GM12891 (cell line): ENCODE measurements at regions not wholly inside any gene's neighbourhood (a gene's known extent, or its start where the extent isn't known, plus 50 kb on each side); places are given as distances from the start of the nearest gene placed in this dataset.

Experiments used
- PAX5 ChIP-seq: IDR thresholded peaks from 2 replicates; pipeline ENCODE4 v1.6.1; 2011; ENCODE audit warnings: low read length, moderate library complexity, mild to moderate bottlenecking; ENCODE audit not compliant: insufficient read depth, severe bottlenecking
- POLR2A ChIP-seq: IDR thresholded peaks from 2 replicates; pipeline ENCODE4 v1.6.1; 2011; ENCODE audit warnings: low read depth, low read length, control low read depth
- POLR2AphosphoS5 ChIP-seq: IDR thresholded peaks from 2 replicates; pipeline ENCODE4 v1.6.1; 2011; ENCODE audit warnings: low read depth, low read length, control low read depth
- POU2F2 ChIP-seq: IDR thresholded peaks from 2 replicates; pipeline ENCODE4 v1.6.1; 2011; ENCODE audit warnings: low read depth, mild to moderate bottlenecking, control low read depth, low read length, moderate library complexity
- SPI1 ChIP-seq: IDR thresholded peaks from 2 replicates; pipeline ENCODE4 v1.6.1; 2011; ENCODE audit warnings: low read depth, low read length, control low read depth
- TAF1 ChIP-seq: IDR thresholded peaks from 2 replicates; pipeline ENCODE4 v1.6.1; 2011; ENCODE audit warnings: low read depth, low read length, control low read depth

GRCh38 chr3:24687671-24688070, 193.0 kb upstream of the THRB start:
- TF ChIP-seq TAF1 = no peak
- no peak for TF ChIP-seq POLR2A
- no peak for TF ChIP-seq SPI1
- TF ChIP-seq POLR2AphosphoS5 = no peak
- TF ChIP-seq PAX5 = no peak
- TF ChIP-seq POU2F2 = no peak
